Endodermal cell (in vitro differentiated cells): ENCODE measurements at regions not wholly inside any gene's neighbourhood (a gene's known extent, or its start where the extent isn't known, plus 50 kb on each side); places are given as distances from the start of the nearest gene placed in this dataset.

Experiments
- DNase-seq: peaks from one replicate; pipeline ENCODE4 v3.0.0-alpha.2; 2017
- H3K27ac ChIP-seq: 2 replicates; pipeline ENCODE4 v1.5.1; 2013; ENCODE audit warnings: mild to moderate bottlenecking, low read depth, low read length, moderate library complexity
- H3K27me3 ChIP-seq: 2 replicates; pipeline ENCODE4 v1.6.1; 2013; ENCODE audit warnings: mild to moderate bottlenecking, low read length, moderate library complexity; ENCODE audit not compliant: insufficient read depth, control insufficient read depth, poor library complexity, severe bottlenecking
- H3K36me3 ChIP-seq: 2 replicates; pipeline ENCODE4 v1.7.0; 2013; ENCODE audit warnings: mild to moderate bottlenecking, low read length, moderate library complexity; ENCODE audit not compliant: control insufficient read depth, insufficient read depth
- H3K4me1 ChIP-seq: one replicate; pipeline ENCODE4 v1.7.0; 2013; ENCODE audit warnings: low read length; ENCODE audit not compliant: control insufficient read depth, insufficient read depth
- H3K4me3 ChIP-seq: 2 replicates; pipeline ENCODE4 v1.5.1; 2013; ENCODE audit warnings: mild to moderate bottlenecking, low read length, moderate library complexity
- H3K9ac ChIP-seq: 2 replicates; pipeline ENCODE4 v1.6.1; 2013; ENCODE audit warnings: mild to moderate bottlenecking, low read length, moderate library complexity; ENCODE audit not compliant: poor library complexity, severe bottlenecking; ENCODE audit errors: extremely low read depth
- H3K9me3 ChIP-seq: 2 replicates; pipeline ENCODE4 v1.6.1; 2013; ENCODE audit warnings: mild to moderate bottlenecking, low read length, moderate library complexity; ENCODE audit not compliant: control insufficient read depth
- H3K27ac Mint-ChIP-seq: 2 replicates; pipeline ENCODE4 v1.8.0; 2020; ENCODE audit warnings: mixed read lengths
- H3K27me3 Mint-ChIP-seq: 2 replicates; pipeline ENCODE4 v1.8.0; 2021; ENCODE audit warnings: mild to moderate bottlenecking, mixed read lengths; ENCODE audit not compliant: insufficient read depth
- H3K36me3 Mint-ChIP-seq: 2 replicates; pipeline ENCODE4 v1.8.0; 2020; ENCODE audit warnings: low read depth, mixed read lengths
- H3K4me1 Mint-ChIP-seq: 2 replicates; pipeline ENCODE4 v1.8.0; 2020; ENCODE audit warnings: mixed read lengths
- H3K4me3 Mint-ChIP-seq: 2 replicates; pipeline ENCODE4 v1.8.0; 2020; ENCODE audit warnings: mild to moderate bottlenecking, moderate library complexity, mixed read lengths
- H3K9me3 Mint-ChIP-seq: 2 replicates; pipeline ENCODE4 v1.8.0; 2020; ENCODE audit warnings: mild to moderate bottlenecking, mixed read lengths
- CTCF ChIP-seq: fragments of 200-600 bp; sonication (generic); conservative IDR thresholded peaks from 2 replicates; pipeline ENCODE4 v1.5.0; 2021; ENCODE audit warnings: antibody characterized with exemption, mild to moderate bottlenecking
- WGBS, 2 experiments: methylation state at CpG; one replicate each; pipeline versions ENCODE4 v1.1.5 to v1.1.7; 2013; ENCODE audit warnings: missing lambda C conversion rate in 2 of 2, mixed read lengths in 1 of 2; ENCODE audit not compliant: insufficient coverage in 1 of 2, insufficient read length in 1 of 2; 5-methylcytosine and 5-hydroxymethylcytosine counted together

GRCh38 chr6:126919947-126920346 is 198.5 kb upstream of the RSPO3 start:
- no peaks in the 10 kb centered on the region for H3K9me3 ChIP-seq
- H3K36me3 Mint-ChIP-seq = no peaks in the 10 kb centered on the region
- no peak overlapping the region for H3K27ac Mint-ChIP-seq
- 81 to 100% methylated on average over 1 of the region's 1 CpG for WGBS, 2 experiments
- H3K27me3 ChIP-seq = no peaks in the 10 kb centered on the region
- no peak for TF ChIP-seq CTCF
- H3K4me3 Mint-ChIP-seq = no peak overlapping the region
- no peaks in the 10 kb centered on the region for H3K4me1 Mint-ChIP-seq
- no peaks in the 10 kb centered on the region for H3K27me3 Mint-ChIP-seq
- H3K9ac ChIP-seq = no peak overlapping the region
- H3K4me3 ChIP-seq = no peak overlapping the region
- DNase-seq = no peak
- H3K27ac ChIP-seq = no peak overlapping the region
- H3K4me1 ChIP-seq = no peaks in the 10 kb centered on the region
- no peaks in the 10 kb centered on the region for H3K9me3 Mint-ChIP-seq
- H3K36me3 ChIP-seq = no peaks in the 10 kb centered on the region

GRCh38 chr6:126923807-126924206 is 194.7 kb upstream of the RSPO3 start:
- Mint-ChIP-seq H3K27ac (no peak overlapping the region), H3K4me3 (no peak overlapping the region), H3K4me1 (peaks cover 10% of the 10 kb centered on the region), H3K9me3 (no peaks in the 10 kb centered on the region), H3K36me3 (no peaks in the 10 kb centered on the region), H3K27me3 (peaks cover 4% of the 10 kb centered on the region)
- no peak for DNase-seq
- no peak overlapping the region for H3K27ac ChIP-seq
- H3K9ac ChIP-seq = no peak overlapping the region
- H3K4me1 ChIP-seq = no peaks in the 10 kb centered on the region
- TF ChIP-seq CTCF = no peak
- no peaks in the 10 kb centered on the region for H3K27me3 ChIP-seq
- no peaks in the 10 kb centered on the region for H3K36me3 ChIP-seq
- H3K9me3 ChIP-seq = no peaks in the 10 kb centered on the region
- 95 to 100% methylated on average over 2 of the region's 2 CpGs for WGBS, 2 experiments
- no peak overlapping the region for H3K4me3 ChIP-seq

- peaks cover 7% of the 10 kb centered on the region for H3K27me3 Mint-ChIP-seq
- H3K27ac ChIP-seq = no peak overlapping the region
- H3K9me3 Mint-ChIP-seq = no peaks in the 10 kb centered on the region
- H3K4me3 ChIP-seq = no peak overlapping the region
- no peak overlapping the region for H3K9ac ChIP-seq
- no peak overlapping the region for H3K4me3 Mint-ChIP-seq
- H3K9me3 ChIP-seq = no peaks in the 10 kb centered on the region
- no peak overlapping the region for H3K27ac Mint-ChIP-seq
- no peaks in the 10 kb centered on the region for H3K36me3 ChIP-seq
- peaks cover 2% of the 10 kb centered on the region for H3K4me1 ChIP-seq
- TF ChIP-seq CTCF = peak; percentile 23
- no peaks in the 10 kb centered on the region for H3K27me3 ChIP-seq
- peaks cover 10% of the 10 kb centered on the region for H3K4me1 Mint-ChIP-seq
- H3K36me3 Mint-ChIP-seq = no peaks in the 10 kb centered on the region
- no peak for DNase-seq
- WGBS, 2 experiments = 78 to 90% methylated on average over 2 to 3 of the region's 3 CpGs
Measured at GRCh38 chr6:126926926-126927325, 191.5 kb upstream of the RSPO3 start.
